B cell (primary cell): ENCODE measurements at regions not wholly inside any gene's neighbourhood (a gene's known extent, or its start where the extent isn't known, plus 50 kb on each side); places are given as distances from the start of the nearest gene placed in this dataset.

Experiments
- ATAC-seq: fragments of 200-7000 bp; cut with Tn5 transposase; one replicate; pipeline ENCODE4 v1.10.0; 2021; ENCODE audit warnings: low read depth, mild to moderate bottlenecking, moderate number of reproducible peaks, moderate library complexity
- CTCF ChIA-PET: fragments of 350-600 bp; sonication (Branson Sonifier 250); formaldehyde crosslinking; loops from one replicate; lab custom pipeline; 2021; ENCODE audit warnings: antibody characterized with exemption, inconsistent platforms; lab: Charles Lee
- POLR2A ChIA-PET: fragments of 350-600 bp; sonication (Branson Sonifier 250); formaldehyde crosslinking; loops from one replicate; lab custom pipeline; 2021; ENCODE audit warnings: antibody characterized with exemption; lab: Charles Lee
- DNase-seq: peaks from one replicate; pipeline ENCODE4 v3.0.0; 2013
- H2AFZ ChIP-seq: 2 replicates; pipeline ENCODE4 v1.6.1; 2012; ENCODE audit warnings: mild to moderate bottlenecking, low read depth, low read length; ENCODE audit not compliant: insufficient read depth, poor library complexity, severe bottlenecking
- H3K27ac ChIP-seq, 2 donors: 1 replicate in 1 of 2; 2 replicates in 1 of 2; pipeline ENCODE4 v1.5.1; 2012 to 2013; ENCODE audit warnings: low read length in 2 of 2, mild to moderate bottlenecking in 2 of 2, moderate library complexity in 1 of 2
- H3K27me3 ChIP-seq, 4 experiments: fragments of 200-600 bp in 1 of 4; sonication (generic) in 1 of 4; replicated peaks in 1 of 4; 1 replicate in 2 of 4; 2 replicates in 2 of 4; pipeline versions ENCODE4 v1.6.1 to v1.7.0; 2013 to 2016; ENCODE audit warnings: low read length in 3 of 4, mild to moderate bottlenecking in 2 of 4, mixed read lengths in 1 of 4, moderate library complexity in 1 of 4; ENCODE audit not compliant: insufficient read depth in 4 of 4, control insufficient read depth in 3 of 4; ENCODE audit errors: control extremely low read depth in 1 of 4
- H3K36me3 ChIP-seq, 2 experiments: replicated peaks in 1 of 2; 1 replicate in 1 of 2; 2 replicates in 1 of 2; pipeline versions ENCODE4 v1.6.1 to v1.7.1; 2013; ENCODE audit warnings: low read length in 1 of 2; ENCODE audit not compliant: insufficient read depth in 2 of 2, control insufficient read depth in 1 of 2; ENCODE audit errors: control extremely low read depth in 1 of 2, extremely low read depth in 1 of 2
- H3K4me1 ChIP-seq, 2 donors: fragments of 200-600 bp in 1 of 2; sonication (generic) in 1 of 2; 1 replicate in 1 of 2; 2 replicates in 1 of 2; pipeline versions ENCODE4 v1.5.1 to v1.6.1; 2013 to 2017; ENCODE audit warnings: low read length in 2 of 2; ENCODE audit not compliant: control insufficient read depth in 2 of 2, insufficient read depth in 2 of 2
- H3K4me2 ChIP-seq: replicated peaks from 2 replicates; pipeline ENCODE3; 2012; ENCODE audit warnings: mild to moderate bottlenecking, low read depth, low read length; ENCODE audit not compliant: poor library complexity, severe bottlenecking
- H3K4me3 ChIP-seq, 5 experiments: fragments of 200-600 bp in 1 of 5; sonication (generic) in 1 of 5; 1 replicate in 3 of 5; 2 replicates in 2 of 5; pipeline versions ENCODE4 v1.5.1 to v1.7.0; 2011 to 2016; ENCODE audit warnings: low read length in 4 of 5, mild to moderate bottlenecking in 4 of 5, low read depth in 2 of 5, control low read depth in 1 of 5, moderate library complexity in 1 of 5; ENCODE audit not compliant: insufficient read depth in 1 of 5; ENCODE audit errors: control extremely low read depth in 1 of 5, extremely low read depth in 1 of 5
- H3K79me2 ChIP-seq: fragments of 200-600 bp; sonication (generic); one replicate; pipeline ENCODE4 v1.6.0; 2016; ENCODE audit warnings: low read length; ENCODE audit not compliant: control insufficient read depth, insufficient read depth
- H3K9ac ChIP-seq: fragments of 200-600 bp; sonication (generic); 2 replicates; pipeline ENCODE4 v1.6.1; 2017; ENCODE audit warnings: mild to moderate bottlenecking, low read length, moderate library complexity
- H3K9me3 ChIP-seq, 3 donors: one replicate each; pipeline versions ENCODE4 v1.6.1 to v1.7.1; 2013; ENCODE audit warnings: low read length in 2 of 3; ENCODE audit not compliant: control insufficient read depth in 2 of 3, insufficient read depth in 1 of 3; ENCODE audit errors: control extremely low read depth in 1 of 3
- H4K20me1 ChIP-seq: 2 replicates; pipeline ENCODE4 v1.6.0; 2012; ENCODE audit warnings: mild to moderate bottlenecking, low read length; ENCODE audit not compliant: insufficient read depth, control insufficient read depth, poor library complexity, severe bottlenecking
- H3K27ac Mint-ChIP-seq: one replicate; pipeline ENCODE4 v1.8.0; 2021; ENCODE audit warnings: mixed read lengths
- H3K27me3 Mint-ChIP-seq: one replicate; pipeline ENCODE4 v1.8.0; 2021; ENCODE audit warnings: mixed read lengths
- H3K4me1 Mint-ChIP-seq: one replicate; pipeline ENCODE4 v1.8.0; 2021; ENCODE audit warnings: mixed read lengths
- H3K4me3 Mint-ChIP-seq: one replicate; pipeline ENCODE4 v1.8.0; 2021; ENCODE audit warnings: mixed read lengths
- H3K9me3 Mint-ChIP-seq: one replicate; pipeline ENCODE4 v1.8.0; 2022; ENCODE audit warnings: mixed read lengths; ENCODE audit not compliant: insufficient read depth
- CTCF ChIP-seq: fragments of 200-600 bp; IDR thresholded peaks from one replicate; pipeline ENCODE4 v1.8.0; 2022; ENCODE audit warnings: antibody characterized with exemption, mild to moderate bottlenecking
- EZH2 ChIP-seq: IDR thresholded peaks from 2 replicates; pipeline ENCODE4 v1.6.1; 2012; ENCODE audit warnings: borderline replicate concordance, low read depth, mild to moderate bottlenecking, moderate library complexity, low read length; ENCODE audit not compliant: insufficient read depth, poor library complexity, severe bottlenecking
- WGBS: methylation state at CpG from one replicate; pipeline ENCODE4 v1.1.5; 2013; ENCODE audit warnings: missing lambda C conversion rate; ENCODE audit not compliant: insufficient coverage; 5-methylcytosine and 5-hydroxymethylcytosine counted together
- intact Hi-C: fragments of 100-400 bp; cut with micrococcal nuclease; formaldehyde crosslinking; loops from one replicate; pipeline ENCODE4 v1.10.0; 2022

DNA sequence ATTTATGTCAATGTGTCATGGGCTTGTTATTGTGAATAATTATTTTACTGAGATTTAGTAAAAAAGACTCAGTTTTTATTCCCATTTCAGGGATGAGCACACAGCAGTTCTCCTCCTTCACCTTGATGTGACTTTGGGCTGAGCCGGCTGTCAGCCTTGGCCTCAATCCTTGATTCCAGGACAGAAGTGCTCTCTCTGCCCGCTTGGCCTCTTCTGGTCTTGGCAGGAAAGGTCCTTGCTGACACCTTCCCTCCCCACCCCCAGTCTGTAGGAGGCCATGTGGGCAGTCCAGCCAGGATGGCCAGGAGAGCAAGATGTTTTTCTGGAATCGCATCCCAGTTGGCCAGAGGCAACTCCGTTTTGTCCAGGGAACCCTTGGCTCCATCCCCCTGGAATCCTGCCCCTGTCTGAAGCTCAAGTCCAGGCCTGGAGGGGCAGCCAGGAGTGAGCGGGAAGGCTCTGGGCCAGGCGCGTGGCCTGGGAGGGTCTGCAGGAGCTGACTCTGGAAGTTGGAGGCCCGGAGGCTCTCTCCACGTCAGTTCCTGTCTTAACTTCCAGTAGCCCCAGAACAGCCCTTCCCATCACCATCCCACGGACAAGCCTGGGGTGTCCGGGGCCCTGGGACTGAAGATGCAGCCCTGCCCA is 100.9 kb downstream of the PDGFA start:
- Mint-ChIP-seq H3K4me1 (no peaks in the 10 kb centered on the region), H3K9me3 (peaks cover 2% of the 10 kb centered on the region), H3K4me3 (no peak overlapping the region), H3K27me3 (no peaks in the 10 kb centered on the region), H3K27ac (no peak overlapping the region)
- peaks cover 0 to 33% (median 8%) of the 10 kb centered on the region in 3 donors for H3K9me3 ChIP-seq
- no peak for TF ChIP-seq EZH2
- TF ChIP-seq CTCF: no peak
- H2AFZ ChIP-seq: no peak overlapping the region
- ChIA-PET CTCF (interaction anchor here (0.8 kb wide), 1 partner anchor 41 kb away, joined by 3 read pairs; no protein-coding TSS in a partner anchor), POLR2A (no interaction called here)
- H3K27ac ChIP-seq: no peak overlapping the region
- H3K27me3 ChIP-seq: no peaks in the 10 kb centered on the region
- DNase-seq: no peak
- H4K20me1 ChIP-seq: no peaks in the 10 kb centered on the region
- H3K9ac ChIP-seq: no peak overlapping the region
- WGBS: 96% methylated on average over 11 of the region's 11 CpGs
- intact Hi-C loops: no loop called here
- H3K4me3 ChIP-seq: no peak overlapping the region
- H3K36me3 ChIP-seq: no peaks in the 10 kb centered on the region
- no peaks in the 10 kb centered on the region for H3K4me1 ChIP-seq
- no peak overlapping the region for H3K4me2 ChIP-seq
- ATAC-seq: no peak
- H3K79me2 ChIP-seq: no peaks in the 10 kb centered on the region

DNA sequence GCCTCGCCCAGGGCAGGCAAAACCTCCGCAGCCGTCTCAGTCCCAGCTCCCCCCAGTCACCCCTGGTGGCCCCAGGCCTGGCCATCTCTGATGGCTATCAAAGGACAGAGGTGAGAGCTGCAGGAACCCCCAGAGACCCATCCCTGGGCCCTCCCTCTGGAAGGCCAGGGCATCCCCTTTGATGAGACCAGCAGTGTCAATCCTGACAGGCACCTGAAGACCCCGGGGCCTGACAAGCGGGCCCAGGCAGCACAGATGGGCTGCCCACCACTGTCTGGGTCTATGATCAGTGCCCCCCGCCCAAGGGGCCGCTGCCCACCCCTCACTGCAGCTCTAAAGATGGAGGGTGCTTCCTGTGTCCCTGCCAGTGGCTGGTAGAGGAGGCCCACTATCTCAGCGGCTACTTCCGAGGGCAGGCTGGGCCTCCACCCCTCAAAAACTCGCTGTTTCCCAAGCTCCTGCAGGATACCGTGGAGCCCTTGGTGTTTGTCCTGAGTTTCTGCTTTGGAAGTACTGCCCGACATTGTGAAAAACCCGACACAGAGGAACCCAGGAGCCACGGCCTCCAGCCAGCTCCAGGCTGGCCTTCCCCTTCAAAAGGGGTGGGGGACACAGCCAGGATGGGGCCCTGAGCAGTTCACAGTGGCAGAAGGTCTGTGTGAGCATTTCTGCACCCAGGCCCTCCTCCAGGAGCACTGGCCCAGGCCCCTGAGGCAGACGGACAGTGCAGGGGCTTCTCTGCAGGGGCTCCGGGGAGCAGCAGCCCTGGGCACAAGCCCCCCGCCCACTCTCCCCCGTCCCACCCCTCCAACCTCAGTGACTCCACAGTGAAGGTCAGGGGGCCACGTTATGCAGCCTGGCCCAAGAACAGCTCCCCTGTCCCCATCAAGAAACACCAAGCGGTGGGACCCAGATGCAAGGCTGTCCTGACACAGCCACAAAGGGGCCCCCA is 99.2 kb downstream of the PDGFA start:
- ATAC-seq (no peak), DNase-seq (no peak)
- Mint-ChIP-seq H3K9me3 (peaks cover 2% of the 10 kb centered on the region), H3K27ac (no peak overlapping the region), H3K4me1 (no peaks in the 10 kb centered on the region), H3K4me3 (no peak overlapping the region), H3K27me3 (no peaks in the 10 kb centered on the region)
- H3K4me2 ChIP-seq: no peak overlapping the region
- H3K4me3 ChIP-seq: no peak overlapping the region
- ChIA-PET POLR2A (no interaction called here), CTCF (no interaction called here)
- no peaks in the 10 kb centered on the region for H3K4me1 ChIP-seq
- TF ChIP-seq EZH2: no peak
- TF ChIP-seq CTCF: no peak
- no peaks in the 10 kb centered on the region for H3K27me3 ChIP-seq
- no peaks in the 10 kb centered on the region for H4K20me1 ChIP-seq
- H2AFZ ChIP-seq: no peak overlapping the region
- H3K79me2 ChIP-seq: no peaks in the 10 kb centered on the region
- H3K27ac ChIP-seq: no peak overlapping the region
- H3K9ac ChIP-seq: no peak overlapping the region
- WGBS: 89% methylated on average over 17 of the region's 20 CpGs
- no peaks in the 10 kb centered on the region for H3K36me3 ChIP-seq
- intact Hi-C loops: no loop called here
- peaks cover 0 to 32% (median 8%) of the 10 kb centered on the region in 3 donors for H3K9me3 ChIP-seq
